Posterior cingulate gyrus (tissue), 11 donors: ENCODE measurements at regions not wholly inside any gene's neighbourhood (a gene's known extent, or its start where the extent isn't known, plus 50 kb on each side); places are given as distances from the start of the nearest gene placed in this dataset.

ENCODE experiments used
- DNase-seq, 10 donors: peaks; one replicate each; pipeline versions ENCODE4 v3.0.0 to v3.0.0-alpha.2; 2020 to 2021; ENCODE audit warnings: mixed read lengths in 3 of 10
- intact Hi-C: fragments of 100-400 bp; cut with DNase I; formaldehyde crosslinking; loops from one replicate; pipeline ENCODE4 v1.15.1; 2023

DNA sequence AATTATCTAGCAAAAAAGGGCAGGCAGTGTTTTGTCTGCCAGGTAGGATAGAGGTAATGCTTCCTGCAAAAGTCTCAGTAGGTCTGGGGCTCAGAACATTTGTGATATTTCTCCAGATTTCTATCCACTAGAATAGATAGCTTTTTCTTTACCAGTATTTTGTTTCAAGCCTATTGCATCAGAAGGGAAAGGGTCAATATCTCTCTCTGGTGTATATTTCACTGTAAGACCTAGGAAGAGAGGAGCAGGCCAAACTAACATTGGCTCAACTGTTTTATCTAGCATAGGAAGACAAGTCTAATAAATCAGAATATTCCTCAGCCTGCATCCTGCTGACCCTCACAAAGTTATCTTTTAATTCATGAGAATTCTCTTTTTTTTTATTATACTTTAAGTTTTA, 106.7 kb upstream of the DAAM1 start:
- intact Hi-C loops, result no loop called here
- DNase-seq, result no peak

DNA sequence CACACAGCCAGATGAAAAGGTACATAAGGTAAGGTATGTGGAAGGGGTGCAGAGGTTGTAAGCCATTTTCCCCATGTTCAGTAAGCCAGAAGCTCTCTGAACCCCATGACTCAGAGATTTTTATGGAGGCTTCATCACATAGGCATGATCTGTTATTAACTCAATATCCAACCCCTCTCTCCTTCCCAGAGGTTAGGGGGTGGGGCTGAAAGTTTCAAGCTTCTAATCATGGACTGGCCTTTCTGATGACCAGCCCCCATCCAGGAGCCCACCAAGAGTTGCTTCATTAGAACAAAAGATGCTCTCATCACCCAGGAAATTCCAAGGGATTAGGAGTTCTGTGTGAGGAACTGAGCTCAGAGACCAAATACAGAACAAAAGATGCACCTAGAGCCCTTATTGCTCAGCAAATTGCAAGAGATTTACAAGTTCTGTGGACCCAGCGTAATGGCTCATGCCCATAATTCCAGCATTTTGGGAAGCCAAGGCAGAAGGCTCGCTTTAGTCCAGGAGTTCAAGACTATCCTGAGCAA, 103.2 kb upstream of the DAAM1 start:
- DNase-seq, result no peak
- intact Hi-C loops, result no loop called here

DNA sequence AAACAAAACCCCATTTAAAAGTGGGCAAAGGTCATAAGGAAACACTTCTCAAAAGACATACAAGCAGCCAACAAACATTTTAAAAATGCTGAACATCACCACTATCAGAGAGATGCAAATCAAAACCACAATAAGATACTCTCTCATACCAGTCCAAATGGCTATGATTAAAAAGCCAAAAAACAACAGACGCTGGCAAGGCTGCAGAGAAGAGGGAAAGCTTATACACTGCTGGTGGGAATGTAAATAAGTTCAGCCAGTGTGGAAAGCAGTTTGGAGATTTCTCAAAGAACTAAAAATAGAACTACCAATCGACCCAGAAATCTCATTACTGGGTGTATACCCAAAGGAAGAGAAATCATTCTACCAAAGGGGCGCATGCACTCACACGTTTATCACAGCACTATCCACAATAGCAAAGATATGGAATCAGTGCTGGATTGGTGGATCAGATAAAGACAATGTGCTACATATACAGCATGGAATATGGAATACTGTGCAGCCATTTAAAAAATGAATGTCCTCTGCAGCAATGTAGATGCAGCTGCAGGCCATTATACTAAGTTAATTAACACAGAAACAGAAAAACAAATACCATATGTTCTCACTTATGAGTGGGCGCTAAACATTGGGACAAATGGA, 102.1 kb upstream of the DAAM1 start:
- intact Hi-C loops, result no loop called here
- DNase-seq, result no peak

DNA sequence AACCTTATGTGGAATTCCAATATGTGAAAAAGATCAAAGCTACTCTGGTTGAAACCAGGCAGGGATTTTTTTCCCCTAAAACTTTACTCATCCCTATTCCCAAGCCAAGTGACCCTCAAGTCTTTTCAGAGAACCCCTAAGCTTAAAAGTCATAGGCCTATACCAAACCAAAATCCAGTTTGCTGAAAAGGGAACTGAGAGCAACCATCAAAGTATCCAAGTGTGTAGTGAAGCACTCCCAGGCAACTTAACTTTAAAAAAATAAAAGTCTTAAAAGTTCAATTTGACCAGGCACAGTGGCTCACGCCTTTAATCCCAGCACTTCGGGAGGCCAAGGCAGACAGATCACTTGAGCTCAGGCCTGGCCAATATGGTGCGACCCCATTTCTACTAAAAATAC, 101.2 kb upstream of the DAAM1 start:
- intact Hi-C loops, result no loop called here
- no peak for DNase-seq

DNA sequence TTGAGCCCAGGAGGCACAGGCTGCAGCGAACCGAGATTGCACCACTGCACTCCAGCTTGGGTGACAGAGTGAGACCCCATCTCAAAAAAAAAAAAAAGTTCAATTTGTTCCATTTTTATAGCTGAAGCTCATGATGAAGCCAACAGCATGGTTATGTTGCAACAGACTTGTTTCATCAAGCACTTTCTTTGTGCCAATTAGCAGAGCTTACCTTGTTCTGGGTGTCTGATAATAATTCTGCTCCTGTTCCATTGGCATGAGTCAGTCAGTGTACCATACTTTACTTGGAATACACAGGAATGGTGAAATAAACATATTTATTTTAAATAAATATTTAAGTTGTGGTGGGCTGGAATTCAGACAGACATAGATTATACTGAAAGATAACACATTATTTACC, 100.8 kb upstream of the DAAM1 start:
- intact Hi-C loops, result no loop called here
- no peak for DNase-seq

DNA sequence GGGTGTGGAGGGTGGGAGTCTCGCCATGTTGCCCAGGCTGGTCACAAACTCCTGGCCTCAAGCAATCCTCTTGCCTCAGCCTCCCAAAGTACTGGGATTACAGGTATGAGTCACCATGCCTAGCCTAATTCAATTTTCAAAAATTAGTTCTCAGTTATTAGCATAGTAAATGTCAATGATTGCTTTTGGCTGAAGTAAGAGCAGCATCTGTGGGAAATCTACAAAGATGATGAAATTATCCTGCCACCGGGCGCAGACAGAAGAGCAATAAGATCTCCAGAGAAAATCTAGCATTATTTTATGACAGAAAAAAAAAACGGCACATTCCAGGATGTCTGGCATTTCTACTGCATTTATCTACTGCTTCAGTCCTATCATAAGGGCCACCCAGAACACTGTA, 97.9 kb upstream of the DAAM1 start:
- DNase-seq, result no peak
- intact Hi-C loops, result no loop called here

DNA sequence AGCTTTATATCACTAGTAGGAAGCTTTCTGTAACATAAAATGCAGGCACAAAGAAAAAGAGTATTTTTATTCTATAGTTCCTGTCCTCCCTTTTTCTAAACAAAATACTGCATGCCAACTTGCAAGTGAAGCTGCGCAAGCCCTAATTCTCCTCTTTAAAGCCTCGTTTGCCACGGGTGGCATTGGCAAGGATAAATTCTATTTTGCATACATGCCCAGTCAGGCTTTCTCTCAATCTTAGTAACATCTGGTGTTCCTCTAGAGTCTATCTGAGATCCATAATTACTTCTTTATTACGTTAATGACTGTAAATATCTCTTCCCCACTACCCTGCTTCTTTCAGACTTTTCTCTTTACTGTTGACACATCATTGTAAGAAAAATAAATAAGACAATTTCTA, 97.1 kb upstream of the DAAM1 start:
- DNase-seq, result no peak
- intact Hi-C loops, result no loop called here

DNA sequence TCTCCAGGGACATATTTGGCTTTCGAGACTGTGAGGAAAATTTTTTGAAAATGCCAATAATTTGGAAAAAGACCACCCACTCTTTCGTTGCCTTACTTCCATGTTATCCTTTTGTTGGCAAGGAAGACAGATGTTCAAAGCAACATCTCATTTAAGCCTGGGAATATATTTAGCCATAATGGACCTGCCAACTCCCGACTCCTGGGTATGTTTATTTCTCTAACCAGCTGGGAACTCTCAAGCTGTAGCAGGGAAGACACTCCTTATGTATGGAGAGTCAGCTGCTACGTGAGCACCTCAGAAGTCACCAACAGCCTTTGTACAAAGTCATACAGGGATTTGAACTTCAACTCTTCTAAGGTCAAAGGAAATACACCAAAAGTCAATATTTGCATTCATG, 96.5 kb upstream of the DAAM1 start:
- intact Hi-C loops, result no loop called here
- no peak for DNase-seq

DNA sequence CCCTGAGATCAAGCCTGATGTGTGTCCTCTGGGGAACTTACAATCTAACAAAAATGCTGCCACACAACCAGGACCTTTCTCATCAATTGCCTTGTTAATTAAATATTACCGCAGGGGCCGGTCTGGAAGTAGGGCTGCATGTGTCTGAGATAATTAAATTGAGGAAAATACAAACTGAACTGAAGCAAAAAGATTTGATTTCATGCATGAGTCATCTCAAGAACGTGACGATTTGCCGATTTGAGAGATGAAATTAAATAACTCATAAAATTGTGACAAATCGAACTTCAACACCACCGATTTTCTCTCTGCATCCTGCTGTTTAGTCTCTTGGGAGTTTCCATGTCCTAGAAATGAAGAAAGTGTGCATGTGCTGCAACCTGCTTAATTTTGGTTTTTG, 94.6 kb upstream of the DAAM1 start:
- intact Hi-C loops, result no loop called here

DNA sequence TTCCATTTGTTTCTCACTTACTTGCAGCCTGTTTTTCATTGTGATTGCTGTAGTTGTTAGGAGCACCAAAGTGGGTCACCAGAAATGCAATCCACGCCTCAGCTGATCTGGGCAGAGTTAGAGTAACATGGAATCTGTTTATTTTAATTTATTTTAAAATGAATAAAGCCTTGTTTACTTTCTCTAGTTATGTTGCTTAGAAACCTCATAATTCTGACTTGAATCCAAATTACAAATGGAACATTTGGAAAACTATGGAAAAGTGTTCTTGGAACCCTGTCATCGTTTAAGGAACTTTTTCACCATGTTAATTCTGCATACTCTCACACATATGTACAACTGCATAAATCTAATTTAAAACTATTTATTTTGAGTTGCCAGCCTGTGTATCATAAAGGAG, 92.2 kb upstream of the DAAM1 start:
- intact Hi-C loops, result no loop called here

More for the DNA sequence above, 94.6 kb upstream of the DAAM1 start:
- no peak for DNase-seq

DNA sequence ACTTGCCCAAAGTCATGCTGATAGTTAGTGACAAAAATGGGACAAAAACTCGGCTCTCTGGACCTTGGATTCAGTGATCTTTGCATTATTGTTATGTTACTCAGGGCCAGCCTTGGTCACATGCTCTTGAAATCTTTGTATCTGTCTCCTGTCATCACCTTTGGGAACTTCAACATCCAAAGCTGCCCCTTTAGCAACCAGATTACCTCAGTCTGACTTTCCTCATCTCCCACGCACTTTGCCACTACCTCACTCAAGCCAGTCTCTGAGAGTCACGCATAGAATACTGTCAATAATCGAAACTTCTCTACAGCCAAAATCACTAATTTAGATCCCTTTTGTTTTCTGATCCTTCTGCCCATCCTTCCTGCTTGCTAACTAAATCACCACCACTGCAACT, 90.8 kb upstream of the DAAM1 start:
- intact Hi-C loops, result no loop called here

More for the DNA sequence above, 92.2 kb upstream of the DAAM1 start:
- DNase-seq, result no peak

DNA sequence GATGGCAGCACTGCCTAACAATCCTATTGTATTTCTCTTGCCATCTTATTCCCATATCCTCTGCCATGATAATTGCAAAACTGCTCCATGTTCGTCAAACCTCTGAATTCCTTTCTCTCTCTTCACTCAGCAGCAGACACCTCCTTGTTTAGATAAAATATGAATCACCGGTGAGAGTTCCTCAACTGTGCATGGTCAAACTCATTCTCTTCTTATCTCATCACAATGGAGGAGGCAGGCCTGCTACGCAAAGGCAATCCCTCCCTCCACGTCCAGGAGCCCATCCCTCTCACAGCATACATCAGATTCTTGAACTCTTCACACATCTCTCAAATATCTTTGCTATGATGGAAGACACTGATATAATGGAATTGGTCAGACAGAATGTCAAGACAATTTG, 90.1 kb upstream of the DAAM1 start:
- intact Hi-C loops, result no loop called here
- DNase-seq, result no peak

More for the DNA sequence above, 90.8 kb upstream of the DAAM1 start:
- DNase-seq, result no peak

DNA sequence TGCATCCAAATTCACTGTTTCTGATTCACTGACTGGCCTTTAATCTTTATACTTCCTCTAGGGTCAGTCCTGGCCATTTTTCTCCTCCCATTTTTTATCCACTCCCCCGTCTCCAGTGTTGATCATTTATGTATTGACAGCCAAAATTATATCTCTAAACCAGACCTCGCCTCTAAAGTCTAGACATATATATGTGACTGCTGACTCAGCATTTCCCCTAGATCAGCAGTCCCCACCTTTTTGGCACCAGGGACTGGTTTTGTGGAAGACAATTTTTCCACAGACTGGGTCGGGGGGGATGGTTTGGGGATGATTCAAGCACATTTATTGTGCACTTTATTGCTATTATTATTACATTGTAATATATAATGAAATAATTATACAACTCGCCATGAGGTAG, 88.3 kb upstream of the DAAM1 start:
- no peak for DNase-seq
- intact Hi-C loops, result no loop called here

DNA sequence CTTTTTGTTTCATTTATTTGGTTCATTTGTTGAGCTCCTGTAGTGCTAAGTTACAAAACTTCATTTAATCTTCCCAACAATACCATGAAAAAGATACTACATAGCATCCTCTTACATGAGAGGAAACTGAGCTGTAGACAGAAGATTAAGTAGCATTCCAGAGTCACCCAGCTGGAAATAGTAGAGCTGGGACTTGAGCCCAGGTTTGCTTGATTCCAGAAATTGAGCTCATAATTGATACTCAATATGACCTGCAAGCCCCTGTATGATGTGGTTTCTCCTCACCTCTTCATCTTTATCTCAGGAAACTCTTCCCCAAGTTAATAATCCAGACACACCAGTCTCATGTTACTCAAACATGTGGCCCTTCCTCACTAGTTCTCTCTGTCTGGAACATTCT, 87.0 kb upstream of the DAAM1 start:
- DNase-seq, result no peak
- intact Hi-C loops, result no loop called here

DNA sequence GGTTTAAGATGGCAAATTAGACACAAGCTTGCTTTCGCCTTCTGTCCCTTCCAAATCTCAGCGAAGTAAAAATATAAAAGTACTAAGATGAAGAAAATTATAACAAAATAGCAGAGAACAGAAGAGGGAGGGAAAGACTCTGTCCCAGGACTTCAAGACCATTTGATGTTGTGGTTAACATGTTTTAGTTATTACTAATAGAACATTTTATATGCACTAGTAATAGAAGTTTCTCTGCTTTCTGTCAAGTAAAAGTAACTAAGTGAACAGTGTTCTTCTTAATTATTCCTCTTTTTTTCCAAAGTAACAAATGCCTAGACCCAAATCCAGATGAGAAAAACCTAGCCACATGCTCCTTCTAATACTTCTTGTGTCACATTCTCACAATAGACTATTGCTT, 85.1 kb upstream of the DAAM1 start:
- intact Hi-C loops, result no loop called here
- no peak for DNase-seq

DNA sequence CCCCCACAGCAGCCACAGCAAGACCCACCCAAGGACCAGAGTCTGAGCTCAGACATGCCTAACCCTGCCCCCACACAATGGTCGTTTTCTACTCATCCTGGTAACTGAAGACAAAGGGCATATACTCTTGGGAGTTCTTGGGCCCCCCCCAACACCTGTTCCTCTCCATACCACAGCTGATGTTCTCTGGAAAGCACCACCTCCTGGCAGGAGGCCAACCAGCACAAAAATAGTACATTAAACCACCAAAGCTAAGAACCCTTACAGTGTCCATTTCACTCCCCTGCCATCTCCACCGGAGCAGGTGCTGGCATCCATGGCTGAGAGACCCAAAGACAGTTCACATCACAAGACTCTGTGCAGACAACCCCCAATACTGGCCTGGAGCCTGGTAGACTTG, 80.6 kb upstream of the DAAM1 start:
- no peak for DNase-seq
- intact Hi-C loops, result no loop called here

DNA sequence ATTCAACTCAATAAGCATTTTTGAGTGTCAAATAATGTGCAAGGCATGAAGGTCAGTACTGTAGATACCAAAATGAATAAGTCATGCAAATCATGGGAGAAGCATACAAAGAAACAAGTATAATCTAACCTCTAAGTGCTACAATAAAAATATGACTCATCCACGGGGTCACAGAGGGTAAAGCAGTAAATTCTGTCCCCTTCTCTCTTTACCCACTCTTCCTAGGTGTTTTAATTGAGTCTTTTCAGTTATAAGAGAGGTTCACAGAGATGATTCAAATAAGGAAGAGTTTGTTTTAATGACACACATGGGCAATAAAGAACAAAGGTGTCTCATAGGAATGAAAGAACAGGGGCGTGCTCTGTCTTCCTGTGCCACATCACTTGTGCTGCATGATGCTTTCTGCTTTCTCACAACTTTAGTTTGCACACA, 71.5 kb upstream of the DAAM1 start:
- no peak for DNase-seq
- intact Hi-C loops, result no loop called here

DNA sequence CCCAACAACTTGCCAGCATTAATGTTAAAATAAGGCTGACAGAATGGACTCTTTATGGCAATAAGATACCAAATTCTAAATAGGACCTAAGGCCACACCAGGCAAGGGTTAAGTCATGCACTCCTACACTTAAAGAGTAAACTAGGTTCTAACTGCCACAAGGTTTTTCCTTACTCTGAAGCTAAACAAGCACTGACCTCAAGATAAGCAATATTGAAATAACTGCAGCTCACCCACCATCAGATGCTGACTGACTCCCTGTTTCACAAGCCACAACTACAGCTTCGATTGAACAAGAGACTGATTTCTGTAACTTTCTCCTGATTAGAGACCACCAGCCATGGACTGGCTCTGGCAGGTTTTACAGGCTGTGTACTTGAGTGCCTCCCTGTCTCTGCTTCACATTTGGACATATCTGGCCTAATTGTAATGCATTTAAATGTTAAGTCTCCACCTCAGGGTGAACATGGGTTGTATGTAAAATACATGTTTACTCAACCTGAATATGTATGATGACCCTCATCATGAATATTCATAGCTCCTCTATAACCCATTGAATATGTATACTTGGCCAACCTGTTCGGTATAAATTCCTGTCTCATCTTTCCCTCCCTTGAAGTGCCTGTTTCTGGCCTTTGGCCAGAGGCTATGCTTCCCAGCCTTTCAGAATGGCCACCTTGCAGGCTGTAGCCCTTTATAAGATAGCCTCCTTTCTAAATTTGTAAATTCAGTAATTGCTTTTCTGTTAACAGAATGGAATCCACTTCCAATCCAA, 70.5 kb upstream of the DAAM1 start:
- no peak for DNase-seq
- intact Hi-C loops, result no loop called here

DNA sequence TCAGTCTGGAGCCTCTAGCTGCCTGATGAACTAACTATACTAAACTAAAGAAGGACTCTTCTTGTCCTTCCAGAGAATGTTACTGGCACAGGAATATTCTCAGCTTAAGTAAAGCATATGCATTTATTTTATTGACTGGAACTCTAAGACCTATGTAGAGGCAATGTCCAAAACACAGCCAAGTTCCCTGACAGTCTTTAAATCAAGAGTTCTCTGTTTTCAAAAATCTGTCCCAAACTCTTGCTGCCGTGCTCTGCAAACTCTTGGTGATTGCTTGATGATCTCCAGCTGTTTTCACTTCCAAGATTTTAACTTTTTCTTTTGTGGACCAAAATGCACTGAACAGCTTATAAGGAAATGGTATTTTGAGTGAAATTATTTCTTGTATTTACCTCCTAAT, 67.5 kb upstream of the DAAM1 start:
- intact Hi-C loops, result loop anchor here (5.0 to 10.0 kb wide), 2 partner anchors 486 to 624 kb away; partner anchors contain the start of gene DACT1
- DNase-seq, result no peak

DNA sequence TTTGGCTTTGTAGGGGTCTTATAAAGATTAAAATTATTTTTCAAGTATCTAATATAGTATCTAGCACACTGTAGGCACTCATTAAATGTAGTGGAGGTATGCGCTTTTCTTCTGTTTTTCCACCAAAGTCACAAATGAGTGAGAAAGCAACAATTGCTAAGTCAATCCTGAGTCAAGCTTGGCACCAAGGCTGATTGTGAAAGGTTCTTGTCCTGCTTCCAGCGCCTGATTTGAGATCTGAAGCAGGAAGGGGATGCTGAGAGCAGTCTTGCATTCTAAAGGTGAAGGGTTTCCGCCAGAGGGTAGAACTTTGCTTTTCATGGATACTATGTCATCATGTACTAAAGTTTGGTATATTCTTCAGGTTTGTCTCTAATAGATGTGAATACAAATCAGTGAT, 64.9 kb upstream of the DAAM1 start:
- intact Hi-C loops, result loop anchor here (5.0 to 10.0 kb wide), 2 partner anchors 489 to 626 kb away; partner anchors contain the start of gene DACT1
- no peak for DNase-seq

DNA sequence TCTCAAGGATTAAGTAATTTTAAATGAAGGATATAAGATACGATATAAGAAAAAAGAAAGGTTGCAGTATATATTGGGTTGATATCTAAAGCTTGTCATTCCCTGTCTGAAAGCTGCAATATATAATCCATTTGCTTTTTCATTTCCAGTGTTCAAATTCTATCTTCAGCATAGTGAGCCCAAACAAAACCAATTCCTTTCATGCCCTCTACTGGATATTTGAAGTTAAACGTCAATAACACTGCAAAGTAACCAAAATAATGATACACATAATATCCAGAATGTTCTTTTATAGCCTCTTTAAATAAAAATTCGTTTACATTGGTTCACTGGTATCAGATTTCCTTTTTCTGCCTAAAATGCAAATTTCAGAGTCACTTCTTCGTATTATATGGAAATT, 64.5 kb upstream of the DAAM1 start:
- DNase-seq, result no peak
- intact Hi-C loops, result loop anchor here (5.0 to 10.0 kb wide), 2 partner anchors 489 to 627 kb away; partner anchors contain the start of gene DACT1

DNA sequence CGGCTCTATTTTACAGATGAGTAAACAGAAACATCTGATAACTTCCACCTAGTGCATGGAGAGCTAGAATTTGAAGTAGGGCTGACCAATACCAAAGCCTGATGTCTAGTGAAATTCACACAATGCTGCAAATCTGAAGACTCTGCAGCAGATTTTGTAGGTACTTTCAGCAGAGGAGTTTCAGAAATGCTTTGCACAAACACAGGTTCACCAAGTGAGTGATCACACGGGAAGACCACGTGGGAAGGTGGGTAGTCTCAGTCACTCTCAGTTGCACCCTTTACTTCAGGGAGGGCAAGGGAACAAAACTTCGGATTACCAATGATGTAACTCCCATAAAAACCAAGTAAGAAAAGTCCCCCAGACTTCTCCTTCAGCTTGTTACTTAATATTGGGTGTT, 63.3 kb upstream of the DAAM1 start:
- intact Hi-C loops, result loop anchor here (5.0 to 10.0 kb wide), 2 partner anchors 452 to 490 kb away; partner anchors contain the start of genes CCDC175 and DACT1
- no peak for DNase-seq
